ENCODE measurements at regions not wholly inside any gene's neighbourhood (a gene's known extent, or its start where the extent isn't known, plus 50 kb on each side); places are given as distances from the start of the nearest gene placed in this dataset.

GRCh38 chr12:114888448-114888847 lies 204.5 kb upstream of the TBX3 start:
- TF ChIP-seq CTBP1 (IDR thresholded peaks at IDR 0.05; ENCODE audit: borderline replicate concordance) (no peak), FOXM1 (IDR thresholded peaks at IDR 0.05; ENCODE audit: borderline replicate concordance) (no peak), ARNT (IDR thresholded peaks at IDR 0.05) (no peak), BHLHE40 (IDR thresholded peaks at IDR 0.05; ENCODE audit: borderline replicate concordance) (no peak), SUZ12 (IDR thresholded peaks at IDR 0.05) (no peak), NFRKB (IDR thresholded peaks at IDR 0.05) (no peak), ZNF384 (IDR thresholded peaks at IDR 0.05) (no peak), SP1 (IDR thresholded peaks at IDR 0.05) (no peak), PKNOX1 (IDR thresholded peaks at IDR 0.05) (no peak), TARDBP (IDR thresholded peaks at IDR 0.05) (no peak)
